Esophagus squamous epithelium (tissue), 5 donors: ENCODE measurements at regions not wholly inside any gene's neighbourhood (a gene's known extent, or its start where the extent isn't known, plus 50 kb on each side); places are given as distances from the start of the nearest gene placed in this dataset.
A peak's percentile ranks its signal among the peaks of the same experiment; 100 is the strongest.

ENCODE experiments used
- DNase-seq: peaks from one replicate; lab custom pipeline; 2025; lab: John Stamatoyannopoulos, UW
- H3K27ac ChIP-seq, 4 donors: fragments of 200-600 bp; sonication (generic); one replicate each; pipeline ENCODE4 v1.5.1; 2016 to 2019; ENCODE audit warnings: mild to moderate bottlenecking in 1 of 4
- H3K27me3 ChIP-seq, 4 donors: fragments of 200-600 bp; sonication (generic); 1 replicate in 3 of 4; 2 replicates in 1 of 4; pipeline versions ENCODE4 v1.5.1 to v1.6.0; 2017 to 2021; ENCODE audit warnings: antibody characterized with exemption in 1 of 4
- H3K36me3 ChIP-seq, 3 donors: fragments of 200-600 bp; sonication (generic); one replicate each; pipeline ENCODE4 v1.5.1; 2016 to 2019
- H3K4me1 ChIP-seq, 3 donors: fragments of 200-600 bp; sonication (generic); one replicate each; pipeline ENCODE4 v1.5.1; 2017 to 2019
- H3K4me3 ChIP-seq, 4 donors: fragments of 200-600 bp; sonication (generic); 1 replicate in 3 of 4; 2 replicates in 1 of 4; pipeline ENCODE4 v1.5.1; 2016 to 2019; ENCODE audit warnings: mild to moderate bottlenecking in 2 of 4, moderate library complexity in 1 of 4
- H3K9me3 ChIP-seq, 3 donors: fragments of 200-600 bp; sonication (generic); one replicate each; pipeline ENCODE4 v1.5.1; 2016 to 2019
- POLR2A ChIP-seq, 4 donors: fragments of 450-650 bp; IDR thresholded peaks; one replicate each; pipeline ENCODE4 v1.6.1; 2017; ENCODE audit warnings: antibody characterized with exemption in 4 of 4, mild to moderate bottlenecking in 4 of 4, moderate library complexity in 3 of 4
- WGBS, 2 donors: methylation state at CpG; one replicate each; pipeline ENCODE4 v1.1.5; 2018; 5-methylcytosine and 5-hydroxymethylcytosine counted together
- intact Hi-C: fragments of 100-400 bp; cut with DNase I; formaldehyde crosslinking; loops from one replicate; pipeline ENCODE4 v1.15.0; 2022
- TF ChIP-seq, protein P1 (sequence below), 6 experiments: fragments of 450-650 bp in 4 of 6; fragments of 200-600 bp in 2 of 6; sonication (generic) in 2 of 6; IDR thresholded peaks; one replicate each; pipeline ENCODE4 v1.5.1; 2016 to 2019; ENCODE audit warnings: antibody characterized with exemption in 6 of 6, mild to moderate bottlenecking in 4 of 6, moderate library complexity in 4 of 6
- donor health status: DM: yes; HTN: yes; CAD: no.

DNA sequence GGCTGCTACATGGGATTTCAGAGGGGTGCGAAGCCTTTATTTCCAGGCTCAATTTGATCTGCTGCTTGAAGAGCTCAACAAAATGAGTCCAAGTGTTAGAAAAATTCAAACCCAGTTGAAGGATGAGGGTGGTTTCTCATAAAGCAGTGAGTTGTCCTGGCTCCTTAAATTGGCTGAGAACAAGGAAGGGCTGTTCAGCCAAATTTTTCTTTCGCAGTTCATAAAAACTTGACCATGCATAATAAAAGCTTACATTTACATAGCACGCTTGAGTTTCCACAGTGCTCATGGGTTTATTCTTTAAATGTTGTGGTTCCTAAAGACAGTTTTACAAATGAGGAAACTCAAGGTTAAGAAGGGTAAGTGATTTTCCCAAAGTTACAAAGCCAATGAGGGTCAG lies 174.4 kb upstream of the FOXA2 start:
- H3K4me1 ChIP-seq, result peaks cover 13 to 73% (median 22%) of the 10 kb centered on the region in 3 donors
- no peak for TF ChIP-seq POLR2A (IDR thresholded peaks at IDR 0.05)
- TF ChIP-seq, protein P1, sequence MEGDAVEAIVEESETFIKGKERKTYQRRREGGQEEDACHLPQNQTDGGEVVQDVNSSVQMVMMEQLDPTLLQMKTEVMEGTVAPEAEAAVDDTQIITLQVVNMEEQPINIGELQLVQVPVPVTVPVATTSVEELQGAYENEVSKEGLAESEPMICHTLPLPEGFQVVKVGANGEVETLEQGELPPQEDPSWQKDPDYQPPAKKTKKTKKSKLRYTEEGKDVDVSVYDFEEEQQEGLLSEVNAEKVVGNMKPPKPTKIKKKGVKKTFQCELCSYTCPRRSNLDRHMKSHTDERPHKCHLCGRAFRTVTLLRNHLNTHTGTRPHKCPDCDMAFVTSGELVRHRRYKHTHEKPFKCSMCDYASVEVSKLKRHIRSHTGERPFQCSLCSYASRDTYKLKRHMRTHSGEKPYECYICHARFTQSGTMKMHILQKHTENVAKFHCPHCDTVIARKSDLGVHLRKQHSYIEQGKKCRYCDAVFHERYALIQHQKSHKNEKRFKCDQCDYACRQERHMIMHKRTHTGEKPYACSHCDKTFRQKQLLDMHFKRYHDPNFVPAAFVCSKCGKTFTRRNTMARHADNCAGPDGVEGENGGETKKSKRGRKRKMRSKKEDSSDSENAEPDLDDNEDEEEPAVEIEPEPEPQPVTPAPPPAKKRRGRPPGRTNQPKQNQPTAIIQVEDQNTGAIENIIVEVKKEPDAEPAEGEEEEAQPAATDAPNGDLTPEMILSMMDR (IDR thresholded peaks at IDR 0.05), result no peak
- WGBS, 2 donors, result 60 to 67% methylated on average over 3 of the region's 3 CpGs
- H3K27me3 ChIP-seq, result no peaks in the 10 kb centered on the region
- H3K4me3 ChIP-seq, result no peak overlapping the region
- H3K27ac ChIP-seq, result peak overlapping the region in 2 of 4 donors; percentile 49 to 55
- intact Hi-C loops, result no loop called here
- H3K36me3 ChIP-seq, result no peaks in the 10 kb centered on the region
- DNase-seq, result no peak
- no peaks in the 10 kb centered on the region for H3K9me3 ChIP-seq

DNA sequence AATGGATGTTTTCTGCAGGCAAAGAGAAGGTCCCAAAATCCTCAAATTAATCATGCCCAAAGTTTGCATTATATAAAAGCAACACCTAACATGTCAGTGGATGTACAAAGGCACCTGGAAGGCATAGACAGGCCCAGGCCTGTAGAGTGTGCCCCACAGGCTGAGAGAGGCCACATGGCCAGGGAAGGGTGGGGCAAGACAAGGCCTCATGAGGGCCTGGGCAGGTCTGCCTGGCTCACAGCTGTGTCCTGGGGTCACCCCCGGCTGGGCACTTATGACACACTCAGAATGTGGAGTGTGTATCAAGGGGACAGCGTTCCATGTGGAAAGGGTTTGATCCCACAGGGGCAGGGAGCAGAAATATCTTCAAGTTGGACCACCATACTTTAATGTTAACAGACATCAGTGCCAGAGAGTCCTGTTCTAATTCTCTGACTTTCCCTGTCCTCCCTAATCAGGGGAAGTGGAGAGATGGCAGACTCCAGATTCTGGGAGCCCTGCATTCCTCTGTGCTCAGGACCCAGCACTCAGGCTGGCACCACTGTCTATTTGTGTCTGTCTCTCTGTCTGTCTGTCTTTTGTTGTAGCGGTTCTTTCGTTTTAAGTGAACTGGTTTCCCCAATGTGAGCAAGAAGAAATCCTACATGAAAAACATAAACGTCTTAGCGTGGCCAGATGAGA lies 178.3 kb upstream of the FOXA2 start:
- peaks cover 13 to 77% (median 30%) of the 10 kb centered on the region in 3 donors for H3K4me1 ChIP-seq
- H3K27me3 ChIP-seq, result peaks cover 0 to 5% (median 0%) of the 10 kb centered on the region in 4 donors
- peak overlapping the region; percentile 87 to 95 (median 93) for H3K27ac ChIP-seq
- no peak for DNase-seq
- WGBS, 2 donors, result 21 to 29% methylated on average over 1 to 6 of the region's 6 CpGs
- TF ChIP-seq, protein P1 (IDR thresholded peaks at IDR 0.05), result no peak
- no peak for TF ChIP-seq POLR2A (IDR thresholded peaks at IDR 0.05)
- no peaks in the 10 kb centered on the region for H3K9me3 ChIP-seq
- H3K4me3 ChIP-seq, result no peak overlapping the region
- intact Hi-C loops, result no loop called here
- H3K36me3 ChIP-seq, result no peaks in the 10 kb centered on the region

DNA sequence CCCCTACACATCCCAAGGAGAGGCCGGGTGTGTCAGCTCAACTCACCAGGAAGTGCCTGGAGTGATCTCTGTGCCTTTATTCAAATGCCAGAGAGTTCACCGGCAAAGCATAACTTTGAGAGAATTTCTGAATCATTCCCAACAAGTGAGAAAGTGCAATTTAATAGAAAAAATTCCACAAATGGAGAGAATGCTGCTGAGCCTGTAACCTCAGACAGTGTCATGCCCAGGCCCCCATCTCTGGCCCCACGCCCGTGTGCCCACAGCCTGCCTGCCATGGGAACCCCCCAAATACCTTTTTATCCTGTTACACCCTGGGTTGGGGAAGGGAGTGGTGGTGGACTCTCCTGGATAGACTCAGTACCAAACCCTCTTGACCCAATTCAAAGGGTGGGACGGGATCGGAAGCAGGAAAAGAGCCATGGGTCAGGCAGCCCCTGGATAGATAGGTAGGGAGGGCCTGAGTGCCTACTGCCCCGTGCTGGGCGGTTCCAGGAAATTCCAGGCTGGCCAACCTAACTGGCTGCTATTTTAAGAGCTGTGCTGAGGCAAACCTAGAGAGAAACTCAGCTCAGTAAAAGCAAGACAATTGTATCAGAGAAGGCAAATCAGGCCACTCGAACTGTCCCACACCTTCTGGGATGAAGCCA lies 179.0 kb upstream of the FOXA2 start:
- Histone ChIP-seq H3K4me1 (peaks cover 9 to 71% (median 29%) of the 10 kb centered on the region in 3 donors), H3K36me3 (no peaks in the 10 kb centered on the region), H3K27ac (peak overlapping the region; percentile 87 to 95 (median 93)), H3K9me3 (no peaks in the 10 kb centered on the region), H3K4me3 (no peak overlapping the region), H3K27me3 (peaks cover 0 to 5% (median 0%) of the 10 kb centered on the region in 4 donors)
- no peak for DNase-seq
- intact Hi-C loops, result no loop called here
- TF ChIP-seq POLR2A (IDR thresholded peaks at IDR 0.05), result no peak
- TF ChIP-seq, protein P1 (IDR thresholded peaks at IDR 0.05), result no peak
- WGBS, 2 donors, result 18 to 32% methylated on average over 8 to 9 of the region's 9 CpGs

DNA sequence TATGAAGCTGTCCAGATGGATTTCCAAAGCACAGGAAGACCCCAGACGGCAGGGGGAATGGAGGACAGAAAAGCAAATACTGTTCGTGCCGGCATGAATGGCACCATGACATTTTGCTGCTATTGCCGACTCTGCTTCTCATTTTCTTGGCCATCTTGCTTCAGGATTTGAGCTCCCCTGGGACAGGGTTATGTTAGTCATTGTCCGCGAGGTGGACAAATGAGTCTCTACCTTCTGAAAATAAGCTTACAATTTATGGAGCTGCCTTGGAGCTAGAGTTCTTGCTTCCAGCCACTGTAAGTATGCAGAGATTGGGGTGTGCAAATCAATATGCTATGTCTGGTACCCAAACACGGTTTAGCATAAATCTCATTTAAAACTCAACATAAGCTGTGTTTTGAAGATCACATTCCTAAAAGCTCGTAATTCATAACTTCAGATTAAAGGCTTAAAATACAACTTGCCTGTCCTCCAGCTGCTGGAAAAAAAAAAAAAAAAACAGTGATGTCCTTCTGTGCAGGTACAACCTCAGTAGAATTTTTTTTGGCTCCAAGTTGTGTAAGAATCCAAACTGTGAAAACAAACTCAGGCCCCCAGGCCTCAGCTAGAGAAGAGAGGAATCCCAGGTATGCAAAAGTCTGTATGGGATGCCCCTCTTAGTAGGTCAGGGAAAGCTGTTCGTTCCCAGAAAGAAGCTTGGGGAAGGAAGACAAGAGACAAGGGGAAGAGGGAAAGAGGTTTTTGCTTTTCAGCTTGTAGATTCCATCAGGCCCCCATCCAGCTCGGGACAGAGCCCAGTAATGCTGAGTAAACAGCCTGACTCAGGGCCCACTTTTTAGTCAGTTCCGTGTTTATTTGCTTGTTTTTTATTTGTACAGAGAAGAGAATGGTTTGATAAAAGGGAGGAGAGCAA lies 184.2 kb upstream of the FOXA2 start:
- no peak for DNase-seq
- Histone ChIP-seq H3K36me3 (no peaks in the 10 kb centered on the region), H3K4me1 (peaks cover 0 to 28% (median 11%) of the 10 kb centered on the region in 3 donors), H3K9me3 (no peaks in the 10 kb centered on the region), H3K27me3 (peaks cover 0 to 5% (median 0%) of the 10 kb centered on the region in 4 donors), H3K27ac (no peak overlapping the region), H3K4me3 (no peak overlapping the region)
- WGBS, 2 donors, result 48 to 49% methylated on average over 11 of the region's 11 CpGs
- intact Hi-C loops, result no loop called here
- TF ChIP-seq POLR2A (IDR thresholded peaks at IDR 0.05), result no peak
- TF ChIP-seq, protein P1 (IDR thresholded peaks at IDR 0.05), result no peak
